ENCODE measurements at regions not wholly inside any gene's neighbourhood (a gene's known extent, or its start where the extent isn't known, plus 50 kb on each side); places are given as distances from the start of the nearest gene placed in this dataset.
A peak's percentile ranks its signal among the peaks of the same experiment; 100 is the strongest.

GRCh38 chr2:126513033-126513432, 142.9 kb upstream of the GYPC start:
- no peak for DNase-seq

GRCh38 chr2:126515471-126515870, 140.5 kb upstream of the GYPC start:
- no peak for DNase-seq

- DNase-seq: no peak
Measured at GRCh38 chr2:126518196-126518595, 137.8 kb upstream of the GYPC start.

- DNase-seq: peak; percentile 9
Measured at GRCh38 chr2:126527836-126528490, 128.0 kb upstream of the GYPC start.

GRCh38 chr2:126531029-126531428, 124.9 kb upstream of the GYPC start:
- no peak for DNase-seq

- DNase-seq: no peak
Measured at GRCh38 chr2:126534478-126534877, 121.5 kb upstream of the GYPC start.

GRCh38 chr2:126535408-126535807, 120.5 kb upstream of the GYPC start:
- DNase-seq: no peak

GRCh38 chr2:126536605-126537200, 119.3 kb upstream of the GYPC start:
- no peak for DNase-seq

GRCh38 chr2:126539101-126539500, 116.9 kb upstream of the GYPC start:
- no peak for DNase-seq

GRCh38 chr2:126542247-126542646, 113.7 kb upstream of the GYPC start:
- DNase-seq: no peak

- no peak for DNase-seq
Measured at GRCh38 chr2:126543081-126543480, 112.9 kb upstream of the GYPC start.

GRCh38 chr2:126558029-126558428, 97.9 kb upstream of the GYPC start:
- DNase-seq: no peak

- no peak for DNase-seq
Measured at GRCh38 chr2:126568734-126569133, 87.2 kb upstream of the GYPC start.

GRCh38 chr2:126571403-126571802, 84.6 kb upstream of the GYPC start:
- DNase-seq: no peak

- DNase-seq: no peak
Measured at GRCh38 chr2:126575631-126576030, 80.3 kb upstream of the GYPC start.

GRCh38 chr2:126579868-126580267, 76.1 kb upstream of the GYPC start:
- DNase-seq: no peak

- DNase-seq: no peak
Measured at GRCh38 chr2:126586317-126586716, 69.6 kb upstream of the GYPC start.

- DNase-seq: no peak
Measured at GRCh38 chr2:126599062-126599461, 56.9 kb upstream of the GYPC start.

GRCh38 chr2:126600742-126601141, 55.2 kb upstream of the GYPC start:
- no peak for DNase-seq

GRCh38 chr2:126602334-126602733, 53.6 kb upstream of the GYPC start:
- no peak for DNase-seq

All from HCEC 1CT (cell line).